Astrocyte (in vitro differentiated cells and primary cell): ENCODE measurements at regions not wholly inside any gene's neighbourhood (a gene's known extent, or its start where the extent isn't known, plus 50 kb on each side); places are given as distances from the start of the nearest gene placed in this dataset.

Experiments
- DNase-seq: peaks from one replicate; pipeline ENCODE4 v3.0.0-alpha.2; 2010; ENCODE audit warnings: low read depth
- FAIRE-seq: peaks from 2 replicates; lab custom pipeline; 2011; peaks lifted over from hg19 to GRCh38; lab: Jason Lieb, UNC
- H2AFZ ChIP-seq: 2 replicates; pipeline ENCODE4 v1.6.0; 2012; ENCODE audit warnings: low read depth, low read length, inconsistent platforms
- H3K27ac ChIP-seq: 2 replicates; pipeline ENCODE4 v1.5.1; 2011; ENCODE audit warnings: low read depth, low read length, inconsistent platforms
- H3K27me3 ChIP-seq: 2 replicates; pipeline ENCODE4 v1.6.0; 2011; ENCODE audit warnings: low read length, inconsistent platforms; ENCODE audit not compliant: insufficient read depth
- H3K36me3 ChIP-seq: 2 replicates; pipeline ENCODE4 v1.5.1; 2011; ENCODE audit warnings: low read length, inconsistent platforms; ENCODE audit not compliant: insufficient read depth
- H3K4me1 ChIP-seq: 2 replicates; pipeline ENCODE4 v1.5.1; 2011; ENCODE audit warnings: low read length, inconsistent platforms; ENCODE audit not compliant: insufficient read depth
- H3K4me2 ChIP-seq: 2 replicates; pipeline ENCODE4 v1.6.0; 2012; ENCODE audit warnings: low read length, inconsistent platforms
- H3K4me3 ChIP-seq: 2 replicates; pipeline ENCODE4 v1.5.1; 2011; ENCODE audit warnings: low read depth, mild to moderate bottlenecking, low read length, inconsistent platforms; ENCODE audit not compliant: insufficient read depth
- H3K79me2 ChIP-seq: 2 replicates; pipeline ENCODE4 v1.6.0; 2012; ENCODE audit warnings: mild to moderate bottlenecking, low read length, inconsistent platforms; ENCODE audit not compliant: insufficient read depth
- H3K9ac ChIP-seq: 2 replicates; pipeline ENCODE4 v1.6.0; 2012; ENCODE audit warnings: mild to moderate bottlenecking, low read length, inconsistent platforms
- H3K9me3 ChIP-seq: 2 replicates; pipeline ENCODE4 v1.5.1; 2012; ENCODE audit warnings: low read depth, mild to moderate bottlenecking, low read length, inconsistent platforms; ENCODE audit not compliant: insufficient read depth
- H4K20me1 ChIP-seq: 2 replicates; pipeline ENCODE4 v1.6.0; 2012; ENCODE audit warnings: low read length, inconsistent platforms; ENCODE audit not compliant: insufficient read depth
- H3K27ac Mint-ChIP-seq: one replicate; pipeline ENCODE4 v1.8.0; 2021; ENCODE audit warnings: mild to moderate bottlenecking, mixed read lengths; ENCODE audit not compliant: unreplicated experiment
- H3K27me3 Mint-ChIP-seq: one replicate; pipeline ENCODE4 v1.8.0; 2021; ENCODE audit warnings: low read depth, mixed read lengths; ENCODE audit not compliant: unreplicated experiment
- H3K36me3 Mint-ChIP-seq: one replicate; pipeline ENCODE4 v1.8.0; 2021; ENCODE audit warnings: low read depth, mixed read lengths; ENCODE audit not compliant: unreplicated experiment
- H3K4me1 Mint-ChIP-seq: one replicate; pipeline ENCODE4 v1.8.0; 2021; ENCODE audit warnings: low read depth, mixed read lengths; ENCODE audit not compliant: unreplicated experiment
- H3K4me3 Mint-ChIP-seq: one replicate; pipeline ENCODE4 v1.8.0; 2021; ENCODE audit warnings: mild to moderate bottlenecking, moderate library complexity, mixed read lengths; ENCODE audit not compliant: unreplicated experiment
- H3K9me3 Mint-ChIP-seq: one replicate; pipeline ENCODE4 v1.8.0; 2021; ENCODE audit warnings: mild to moderate bottlenecking, mixed read lengths; ENCODE audit not compliant: unreplicated experiment
- EZH2 ChIP-seq: IDR thresholded peaks from 2 replicates; pipeline ENCODE4 v1.6.1; 2012; ENCODE audit warnings: mild to moderate bottlenecking, low read length, inconsistent platforms; ENCODE audit not compliant: insufficient read depth
- TF ChIP-seq, protein P1 (sequence below): IDR thresholded peaks from 2 replicates; pipeline ENCODE4 v1.5.1; 2011; ENCODE audit warnings: low read depth, mild to moderate bottlenecking, inconsistent platforms, low read length, moderate library complexity; ENCODE audit not compliant: insufficient read depth

DNA sequence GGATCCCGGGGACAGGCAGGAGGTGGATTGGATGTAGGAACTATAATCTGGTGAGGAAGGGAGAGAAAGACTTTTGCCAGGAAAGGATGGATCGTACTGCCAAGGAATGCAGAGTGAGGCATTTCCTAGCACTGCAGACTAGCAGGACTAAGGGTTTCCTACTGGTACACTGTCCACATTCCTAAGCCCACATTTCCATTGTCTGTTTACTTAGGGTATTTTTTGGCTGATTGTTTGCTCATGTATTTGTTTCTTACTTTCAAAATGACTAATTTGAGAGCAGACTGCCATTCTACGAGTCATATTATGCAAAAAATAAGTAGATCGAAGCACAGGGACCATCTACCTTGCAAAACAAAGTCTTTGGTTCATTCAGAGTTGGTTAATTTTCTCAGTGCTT lies 1029.5 kb upstream of the NR2F2 start:
- TF ChIP-seq EZH2: no peak
- TF ChIP-seq, protein P1, sequence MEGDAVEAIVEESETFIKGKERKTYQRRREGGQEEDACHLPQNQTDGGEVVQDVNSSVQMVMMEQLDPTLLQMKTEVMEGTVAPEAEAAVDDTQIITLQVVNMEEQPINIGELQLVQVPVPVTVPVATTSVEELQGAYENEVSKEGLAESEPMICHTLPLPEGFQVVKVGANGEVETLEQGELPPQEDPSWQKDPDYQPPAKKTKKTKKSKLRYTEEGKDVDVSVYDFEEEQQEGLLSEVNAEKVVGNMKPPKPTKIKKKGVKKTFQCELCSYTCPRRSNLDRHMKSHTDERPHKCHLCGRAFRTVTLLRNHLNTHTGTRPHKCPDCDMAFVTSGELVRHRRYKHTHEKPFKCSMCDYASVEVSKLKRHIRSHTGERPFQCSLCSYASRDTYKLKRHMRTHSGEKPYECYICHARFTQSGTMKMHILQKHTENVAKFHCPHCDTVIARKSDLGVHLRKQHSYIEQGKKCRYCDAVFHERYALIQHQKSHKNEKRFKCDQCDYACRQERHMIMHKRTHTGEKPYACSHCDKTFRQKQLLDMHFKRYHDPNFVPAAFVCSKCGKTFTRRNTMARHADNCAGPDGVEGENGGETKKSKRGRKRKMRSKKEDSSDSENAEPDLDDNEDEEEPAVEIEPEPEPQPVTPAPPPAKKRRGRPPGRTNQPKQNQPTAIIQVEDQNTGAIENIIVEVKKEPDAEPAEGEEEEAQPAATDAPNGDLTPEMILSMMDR: no peak
- no peak overlapping the region for H3K4me3 ChIP-seq
- Mint-ChIP-seq H3K36me3 (no peaks in the 10 kb centered on the region), H3K9me3 (no peaks in the 10 kb centered on the region), H3K27ac (no peak overlapping the region), H3K4me3 (no peak overlapping the region), H3K27me3 (no peaks in the 10 kb centered on the region), H3K4me1 (no peaks in the 10 kb centered on the region)
- no peaks in the 10 kb centered on the region for H3K36me3 ChIP-seq
- no peak overlapping the region for H3K27ac ChIP-seq
- H3K9me3 ChIP-seq: no peaks in the 10 kb centered on the region
- DNase-seq (peak; percentile 72), FAIRE-seq (no peak)
- peak overlapping the region; percentile 60 for H3K4me2 ChIP-seq
- H3K9ac ChIP-seq: no peak overlapping the region
- no peaks in the 10 kb centered on the region for H4K20me1 ChIP-seq
- no peaks in the 10 kb centered on the region for H3K27me3 ChIP-seq
- H3K4me1 ChIP-seq: no peaks in the 10 kb centered on the region
- no peak overlapping the region for H2AFZ ChIP-seq
- no peaks in the 10 kb centered on the region for H3K79me2 ChIP-seq

DNA sequence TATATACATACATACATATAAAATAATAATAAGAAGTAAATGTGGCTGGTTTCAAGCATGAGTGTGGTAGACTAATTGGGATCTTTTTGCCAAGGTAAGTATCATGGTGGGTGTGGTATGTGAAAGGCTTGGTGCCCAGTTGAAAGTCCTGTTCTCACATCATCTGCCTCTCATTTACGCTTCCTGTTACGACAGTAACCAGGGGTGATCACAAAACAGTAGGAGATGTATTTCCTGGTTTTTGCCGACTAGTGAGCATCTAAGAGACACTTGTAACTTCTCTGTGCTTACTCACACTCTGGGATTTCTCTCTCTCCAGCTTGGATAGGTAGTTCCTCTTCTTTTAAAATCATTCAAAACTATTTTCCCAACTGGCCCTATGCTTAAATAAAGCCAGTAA lies 1028.3 kb upstream of the NR2F2 start:
- Histone ChIP-seq H3K27me3 (no peaks in the 10 kb centered on the region), H3K79me2 (no peaks in the 10 kb centered on the region), H3K9ac (no peak overlapping the region), H3K27ac (no peak overlapping the region), H3K9me3 (no peaks in the 10 kb centered on the region), H3K4me1 (no peaks in the 10 kb centered on the region), H4K20me1 (no peaks in the 10 kb centered on the region), H3K4me2 (no peak overlapping the region), H2AFZ (no peak overlapping the region), H3K4me3 (no peak overlapping the region), H3K36me3 (no peaks in the 10 kb centered on the region)
- no peaks in the 10 kb centered on the region for H3K4me1 Mint-ChIP-seq
- no peak overlapping the region for H3K27ac Mint-ChIP-seq
- TF ChIP-seq, protein P1: no peak
- no peak for TF ChIP-seq EZH2
- FAIRE-seq (no peak), DNase-seq (no peak)
- H3K9me3 Mint-ChIP-seq: no peaks in the 10 kb centered on the region
- H3K4me3 Mint-ChIP-seq: no peak overlapping the region
- no peaks in the 10 kb centered on the region for H3K27me3 Mint-ChIP-seq
- H3K36me3 Mint-ChIP-seq: no peaks in the 10 kb centered on the region

DNA sequence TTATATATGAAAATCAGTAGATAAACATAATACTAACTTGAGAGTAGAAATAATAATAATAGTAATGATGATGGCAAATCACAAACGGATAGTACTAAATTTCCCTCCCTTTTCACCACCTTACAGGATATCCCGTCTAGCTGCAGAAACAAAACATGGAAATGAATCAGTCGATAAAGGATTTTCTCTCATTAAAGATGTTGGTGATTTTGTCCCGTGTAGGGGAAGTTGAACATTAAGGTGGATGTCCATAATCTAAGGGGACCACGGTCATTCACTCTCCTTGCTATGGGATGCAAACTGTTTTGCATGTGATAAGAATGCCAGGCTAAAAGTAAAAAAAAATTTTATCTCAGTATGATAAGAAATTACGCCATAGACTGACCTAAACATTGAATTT lies 1027.7 kb upstream of the NR2F2 start:
- H3K4me1 Mint-ChIP-seq: no peaks in the 10 kb centered on the region
- H3K27me3 Mint-ChIP-seq: no peaks in the 10 kb centered on the region
- Histone ChIP-seq H3K9me3 (no peaks in the 10 kb centered on the region), H3K79me2 (no peaks in the 10 kb centered on the region), H3K36me3 (no peaks in the 10 kb centered on the region), H2AFZ (no peak overlapping the region), H3K27me3 (no peaks in the 10 kb centered on the region), H3K4me3 (no peak overlapping the region), H3K9ac (no peak overlapping the region), H3K4me2 (no peak overlapping the region), H4K20me1 (no peaks in the 10 kb centered on the region), H3K4me1 (no peaks in the 10 kb centered on the region), H3K27ac (no peak overlapping the region)
- H3K9me3 Mint-ChIP-seq: no peaks in the 10 kb centered on the region
- no peak overlapping the region for H3K4me3 Mint-ChIP-seq
- FAIRE-seq: no peak
- no peak for DNase-seq
- no peak overlapping the region for H3K27ac Mint-ChIP-seq
- TF ChIP-seq EZH2: no peak
- TF ChIP-seq, protein P1: no peak
- no peaks in the 10 kb centered on the region for H3K36me3 Mint-ChIP-seq
